IPS-20b (cell line): ENCODE measurements at regions not wholly inside any gene's neighbourhood (a gene's known extent, or its start where the extent isn't known, plus 50 kb on each side); places are given as distances from the start of the nearest gene placed in this dataset.

Source experiments
- H3K27ac ChIP-seq: one replicate; pipeline ENCODE4 v1.5.1; 2013; ENCODE audit warnings: low read length
- H3K27me3 ChIP-seq: 2 replicates; pipeline ENCODE4 v1.6.1; 2013; ENCODE audit warnings: mild to moderate bottlenecking, low read length, inconsistent platforms; ENCODE audit not compliant: insufficient read depth
- H3K36me3 ChIP-seq: 2 replicates; pipeline ENCODE4 v1.6.1; 2013; ENCODE audit warnings: low read depth, mild to moderate bottlenecking, inconsistent platforms, low read length, moderate library complexity; ENCODE audit not compliant: insufficient read depth
- H3K4me1 ChIP-seq: 2 replicates; pipeline ENCODE4 v1.6.1; 2013; ENCODE audit warnings: mild to moderate bottlenecking, control low read depth, inconsistent platforms, low read length, moderate library complexity; ENCODE audit not compliant: insufficient read depth
- H3K4me3 ChIP-seq: 2 replicates; pipeline ENCODE4 v1.5.1; 2013; ENCODE audit warnings: mild to moderate bottlenecking, low read length, inconsistent platforms
- H3K9ac ChIP-seq: 2 replicates; pipeline ENCODE4 v1.6.1; 2013; ENCODE audit warnings: low read depth, mild to moderate bottlenecking, inconsistent platforms, low read length, moderate library complexity
- H3K9me3 ChIP-seq: 2 replicates; pipeline ENCODE4 v1.6.1; 2013; ENCODE audit warnings: mild to moderate bottlenecking, low read depth, low read length, inconsistent platforms; ENCODE audit not compliant: insufficient read depth

DNA sequence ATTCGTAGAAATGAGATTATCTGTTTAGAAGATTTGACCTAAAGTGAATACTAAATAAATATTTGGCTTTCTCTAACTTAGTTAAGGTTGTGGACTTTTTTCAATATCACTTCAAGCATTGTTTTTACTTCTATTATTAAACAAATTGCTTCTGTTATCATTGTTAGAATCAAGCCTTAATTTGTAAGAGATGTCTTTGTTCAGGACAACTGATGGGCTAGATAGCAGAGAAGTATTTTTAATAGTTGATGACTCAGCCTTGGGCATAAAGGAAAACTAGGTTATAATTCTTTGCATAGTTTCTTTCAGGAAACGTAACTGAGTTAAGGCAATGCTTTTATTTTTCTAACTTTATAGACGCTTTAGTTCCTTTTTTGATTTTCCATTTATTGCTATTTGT is 128.8 kb upstream of the SMIM30 start:
- no peaks in the 10 kb centered on the region for H3K27me3 ChIP-seq
- H3K9me3 ChIP-seq: no peaks in the 10 kb centered on the region
- no peak overlapping the region for H3K9ac ChIP-seq
- no peaks in the 10 kb centered on the region for H3K4me1 ChIP-seq
- no peak overlapping the region for H3K4me3 ChIP-seq
- no peaks in the 10 kb centered on the region for H3K36me3 ChIP-seq
- no peak overlapping the region for H3K27ac ChIP-seq

DNA sequence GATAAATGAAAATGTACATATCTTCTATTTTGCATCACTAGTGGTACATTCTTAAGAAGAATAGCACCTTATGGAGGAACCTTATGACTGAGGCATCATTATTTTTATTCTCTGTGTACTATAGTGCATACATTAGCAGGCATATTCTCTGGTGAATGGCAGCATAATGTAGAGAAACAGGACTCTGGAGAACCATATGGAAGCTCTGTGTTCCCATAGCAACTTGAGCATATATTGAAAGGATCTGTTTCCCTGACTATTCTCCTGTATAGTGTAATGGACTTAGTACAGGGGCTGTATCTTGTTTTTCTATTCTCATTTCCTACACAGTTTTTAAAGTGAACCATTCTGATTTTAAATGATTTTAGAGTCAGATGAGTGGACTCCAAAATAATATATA is 128.4 kb upstream of the SMIM30 start:
- H3K4me3 ChIP-seq: no peak overlapping the region
- no peaks in the 10 kb centered on the region for H3K27me3 ChIP-seq
- H3K9ac ChIP-seq: no peak overlapping the region
- H3K9me3 ChIP-seq: no peaks in the 10 kb centered on the region
- H3K36me3 ChIP-seq: no peaks in the 10 kb centered on the region
- no peaks in the 10 kb centered on the region for H3K4me1 ChIP-seq
- no peak overlapping the region for H3K27ac ChIP-seq

DNA sequence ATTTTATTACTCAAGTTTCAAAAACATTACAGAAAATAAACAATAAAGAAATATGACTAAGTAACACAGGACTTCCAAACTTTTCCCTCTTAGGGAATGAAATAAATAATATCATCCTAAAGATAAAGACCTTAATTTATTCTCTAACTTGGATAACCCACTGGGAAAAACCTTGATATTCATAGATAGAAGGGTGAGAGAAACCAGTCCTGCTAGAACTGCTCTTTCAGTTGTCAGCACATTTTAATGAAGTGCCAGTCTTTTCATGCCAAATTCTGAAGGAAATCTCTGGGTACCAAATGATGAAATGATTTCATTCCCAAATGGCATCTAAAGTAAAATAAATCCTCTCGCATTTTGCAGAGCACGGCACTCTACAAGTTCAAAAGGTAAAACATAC is 114.5 kb upstream of the SMIM30 start:
- no peak overlapping the region for H3K4me3 ChIP-seq
- no peak overlapping the region for H3K9ac ChIP-seq
- H3K36me3 ChIP-seq: no peaks in the 10 kb centered on the region
- no peaks in the 10 kb centered on the region for H3K27me3 ChIP-seq
- no peaks in the 10 kb centered on the region for H3K4me1 ChIP-seq
- H3K9me3 ChIP-seq: no peaks in the 10 kb centered on the region
- no peak overlapping the region for H3K27ac ChIP-seq

DNA sequence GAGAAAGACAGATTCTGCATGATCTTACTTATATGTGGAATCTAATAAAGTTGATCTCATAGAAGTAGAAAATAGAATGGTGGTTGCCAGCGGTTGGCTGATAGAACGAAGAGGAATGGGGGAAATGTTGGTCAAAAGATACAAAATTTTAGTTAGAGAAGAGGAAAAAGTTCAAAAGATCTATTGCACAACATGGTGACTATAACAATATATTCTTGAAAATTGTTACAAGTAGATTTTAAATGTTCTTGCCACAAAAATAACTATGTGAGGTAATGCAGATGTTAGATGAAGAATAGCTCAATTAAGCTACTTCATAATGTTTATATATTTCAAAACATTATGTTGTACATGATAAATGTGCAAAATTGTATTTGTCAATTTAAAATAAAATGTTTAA is 112.3 kb upstream of the SMIM30 start:
- no peaks in the 10 kb centered on the region for H3K9me3 ChIP-seq
- no peaks in the 10 kb centered on the region for H3K36me3 ChIP-seq
- no peaks in the 10 kb centered on the region for H3K4me1 ChIP-seq
- no peak overlapping the region for H3K9ac ChIP-seq
- H3K27me3 ChIP-seq: no peaks in the 10 kb centered on the region
- no peak overlapping the region for H3K4me3 ChIP-seq
- H3K27ac ChIP-seq: no peak overlapping the region

DNA sequence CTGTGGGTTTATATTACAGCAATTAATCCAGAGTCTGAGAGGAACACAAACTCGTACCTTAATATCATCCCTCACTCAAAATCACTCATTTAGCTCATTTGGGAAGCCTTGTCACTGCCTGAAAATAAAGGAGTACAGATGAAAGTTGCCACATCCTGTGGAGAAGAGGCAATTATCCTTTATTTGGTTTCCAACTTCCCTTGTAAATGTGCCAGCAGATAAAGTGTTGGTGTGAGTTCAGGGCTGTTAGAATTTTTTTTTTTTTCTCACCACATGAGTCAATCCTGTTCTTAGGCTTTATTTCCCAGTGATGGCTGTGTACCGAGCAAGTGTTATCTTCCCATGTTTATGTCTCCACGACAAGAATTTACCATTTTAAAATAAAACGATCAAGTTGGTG is 99.0 kb upstream of the SMIM30 start:
- H3K27ac ChIP-seq: no peak overlapping the region
- H3K9ac ChIP-seq: no peak overlapping the region
- no peaks in the 10 kb centered on the region for H3K4me1 ChIP-seq
- no peaks in the 10 kb centered on the region for H3K36me3 ChIP-seq
- no peaks in the 10 kb centered on the region for H3K9me3 ChIP-seq
- no peak overlapping the region for H3K4me3 ChIP-seq
- H3K27me3 ChIP-seq: no peaks in the 10 kb centered on the region

GRCh38 chr7:113216038-113216437 is 97.7 kb upstream of the SMIM30 start:
- Histone ChIP-seq H3K36me3 (no peaks in the 10 kb centered on the region), H3K4me1 (no peaks in the 10 kb centered on the region), H3K27ac (no peak overlapping the region), H3K9ac (no peak overlapping the region), H3K4me3 (no peak overlapping the region), H3K27me3 (no peaks in the 10 kb centered on the region), H3K9me3 (no peaks in the 10 kb centered on the region)

GRCh38 chr7:113209449-113210203 is 91.3 kb upstream of the SMIM30 start:
- no peak overlapping the region for H3K9ac ChIP-seq
- no peaks in the 10 kb centered on the region for H3K36me3 ChIP-seq
- H3K9me3 ChIP-seq: no peaks in the 10 kb centered on the region
- H3K4me3 ChIP-seq: no peak overlapping the region
- no peak overlapping the region for H3K27ac ChIP-seq
- no peaks in the 10 kb centered on the region for H3K4me1 ChIP-seq
- no peaks in the 10 kb centered on the region for H3K27me3 ChIP-seq

DNA sequence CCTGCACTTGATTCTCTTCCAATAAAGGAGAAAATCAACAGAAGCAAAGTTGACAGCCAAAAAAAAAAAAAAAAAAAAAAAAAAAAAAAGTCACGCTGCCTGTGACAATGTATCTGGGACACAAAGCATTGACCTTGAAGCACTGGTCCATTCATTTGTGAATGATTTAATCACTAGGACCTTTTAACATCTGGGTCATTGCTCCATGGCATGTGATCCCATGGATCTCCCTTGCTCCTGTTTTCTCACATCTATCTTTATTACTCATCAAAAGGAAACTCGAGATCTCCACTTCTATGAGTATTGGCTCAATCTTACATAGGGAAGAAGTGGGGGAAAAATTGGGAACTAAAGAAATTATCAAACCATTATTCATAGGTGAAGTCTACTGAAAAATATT is 89.6 kb upstream of the SMIM30 start:
- Histone ChIP-seq H3K4me1 (no peaks in the 10 kb centered on the region), H3K9ac (no peak overlapping the region), H3K4me3 (no peak overlapping the region), H3K27ac (no peak overlapping the region), H3K9me3 (no peaks in the 10 kb centered on the region), H3K27me3 (no peaks in the 10 kb centered on the region), H3K36me3 (no peaks in the 10 kb centered on the region)

DNA sequence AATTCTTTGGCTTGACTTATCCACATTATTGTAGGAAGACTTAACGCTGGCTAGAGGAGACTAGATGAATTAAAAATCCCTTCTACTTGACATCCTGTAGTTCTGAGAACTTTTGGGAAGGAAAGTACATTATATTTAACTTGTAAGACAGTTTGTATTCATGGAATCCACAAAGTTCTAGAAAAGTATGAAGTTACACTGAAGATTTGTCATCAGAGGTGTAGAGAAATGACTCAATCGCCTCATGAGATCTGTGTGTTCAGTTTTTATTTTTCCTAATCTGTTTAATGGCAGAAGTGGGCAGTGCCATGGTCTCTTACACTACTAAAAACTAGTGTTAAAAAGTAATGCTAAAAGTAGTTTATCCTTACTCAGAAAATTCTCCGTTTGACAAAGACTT is 89.1 kb upstream of the SMIM30 start:
- Histone ChIP-seq H3K27me3 (no peaks in the 10 kb centered on the region), H3K4me1 (no peaks in the 10 kb centered on the region), H3K4me3 (no peak overlapping the region), H3K9me3 (no peaks in the 10 kb centered on the region), H3K27ac (no peak overlapping the region), H3K36me3 (no peaks in the 10 kb centered on the region), H3K9ac (no peak overlapping the region)

GRCh38 chr7:113204415-113204814 is 86.1 kb upstream of the SMIM30 start:
- H3K4me3 ChIP-seq: no peak overlapping the region
- H3K27me3 ChIP-seq: no peaks in the 10 kb centered on the region
- no peaks in the 10 kb centered on the region for H3K4me1 ChIP-seq
- no peak overlapping the region for H3K9ac ChIP-seq
- H3K9me3 ChIP-seq: no peaks in the 10 kb centered on the region
- H3K27ac ChIP-seq: no peak overlapping the region
- no peaks in the 10 kb centered on the region for H3K36me3 ChIP-seq

DNA sequence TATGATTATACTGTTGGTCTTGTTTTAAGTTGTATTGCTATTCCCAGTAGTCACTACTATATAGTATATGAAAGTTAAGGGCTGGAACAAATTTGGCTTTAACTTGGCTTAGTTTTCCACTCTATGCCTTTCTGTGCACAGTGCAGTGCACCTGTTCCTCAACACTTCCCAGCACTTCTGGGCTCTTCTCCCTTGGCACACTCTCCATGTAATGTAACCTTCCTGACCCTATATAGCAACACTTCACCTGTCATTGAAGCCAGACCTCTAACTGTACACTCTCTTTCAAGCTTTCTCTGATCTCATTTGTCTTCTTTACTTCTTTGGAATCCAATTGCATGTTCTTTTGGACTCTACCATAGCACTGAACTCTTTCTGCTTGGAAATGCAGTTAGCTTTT is 83.9 kb upstream of the SMIM30 start:
- no peak overlapping the region for H3K9ac ChIP-seq
- H3K36me3 ChIP-seq: no peaks in the 10 kb centered on the region
- H3K27ac ChIP-seq: no peak overlapping the region
- H3K9me3 ChIP-seq: no peaks in the 10 kb centered on the region
- no peaks in the 10 kb centered on the region for H3K27me3 ChIP-seq
- H3K4me3 ChIP-seq: no peak overlapping the region
- no peaks in the 10 kb centered on the region for H3K4me1 ChIP-seq

DNA sequence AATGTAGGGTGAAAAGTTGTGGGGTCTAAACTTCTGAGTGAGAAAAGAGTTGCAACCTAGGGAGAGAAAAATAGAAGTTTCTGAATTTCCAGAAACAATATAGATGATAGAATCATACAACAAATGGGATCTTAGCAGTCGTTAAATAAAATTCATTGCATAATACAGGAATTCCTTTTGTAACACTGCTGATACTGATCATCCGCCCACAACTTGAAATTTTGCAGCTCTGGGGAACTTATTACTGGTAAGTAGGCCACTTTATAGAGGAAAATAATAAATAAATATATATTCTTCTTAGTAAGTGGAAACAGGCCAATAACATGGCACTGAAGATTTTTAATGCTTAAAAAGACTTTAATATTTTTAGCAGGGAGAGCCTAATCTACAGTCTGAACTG is 81.9 kb upstream of the SMIM30 start:
- no peak overlapping the region for H3K9ac ChIP-seq
- no peaks in the 10 kb centered on the region for H3K27me3 ChIP-seq
- no peaks in the 10 kb centered on the region for H3K4me1 ChIP-seq
- H3K36me3 ChIP-seq: no peaks in the 10 kb centered on the region
- H3K9me3 ChIP-seq: no peaks in the 10 kb centered on the region
- H3K27ac ChIP-seq: no peak overlapping the region
- no peak overlapping the region for H3K4me3 ChIP-seq
